ENCODE measurements at regions not wholly inside any gene's neighbourhood (a gene's known extent, or its start where the extent isn't known, plus 50 kb on each side); places are given as distances from the start of the nearest gene placed in this dataset.

GRCh38 chr7:16078076-16078952 lies 343.0 kb downstream of the CRPPA start:
- Histone ChIP-seq H3K4me1 (ENCODE audit: insufficient read depth, low read length) (no peaks in the 10 kb centered on the region), H3K27me3 (ENCODE audit: insufficient read depth, low read length) (no peaks in the 10 kb centered on the region), H2AFZ (ENCODE audit: low read depth, low read length) (peak overlapping the region; percentile 23), H3K9me3 (ENCODE audit: low read length) (no peaks in the 10 kb centered on the region), H3K36me3 (ENCODE audit: insufficient read depth, low read length) (no peaks in the 10 kb centered on the region), H3K4me3 (ENCODE audit: low read length) (no peak overlapping the region)

- Histone ChIP-seq H3K27me3 (ENCODE audit: insufficient read depth, low read length) (no peaks in the 10 kb centered on the region), H3K4me1 (ENCODE audit: insufficient read depth, low read length) (no peaks in the 10 kb centered on the region), H3K4me3 (ENCODE audit: low read length) (no peak overlapping the region), H3K9me3 (ENCODE audit: low read length) (no peaks in the 10 kb centered on the region), H2AFZ (ENCODE audit: low read depth, low read length) (no peak overlapping the region), H3K36me3 (ENCODE audit: insufficient read depth, low read length) (no peaks in the 10 kb centered on the region)
Measured at GRCh38 chr7:16071246-16071857, 350.0 kb downstream of the CRPPA start.

- H3K4me3 ChIP-seq (ENCODE audit: low read length) = no peak overlapping the region
- no peaks in the 10 kb centered on the region for H3K9me3 ChIP-seq (ENCODE audit: low read length)
- H3K36me3 ChIP-seq (ENCODE audit: insufficient read depth, low read length) = no peaks in the 10 kb centered on the region
- H3K4me1 ChIP-seq (ENCODE audit: insufficient read depth, low read length) = no peaks in the 10 kb centered on the region
- no peak overlapping the region for H2AFZ ChIP-seq (ENCODE audit: low read depth, low read length)
- H3K27me3 ChIP-seq (ENCODE audit: insufficient read depth, low read length) = no peaks in the 10 kb centered on the region
Measured at GRCh38 chr7:16070806-16071205, 350.5 kb downstream of the CRPPA start.

- no peak overlapping the region for H2AFZ ChIP-seq (ENCODE audit: low read depth, low read length)
- H3K36me3 ChIP-seq (ENCODE audit: insufficient read depth, low read length) = no peaks in the 10 kb centered on the region
- H3K4me1 ChIP-seq (ENCODE audit: insufficient read depth, low read length) = no peaks in the 10 kb centered on the region
- H3K27me3 ChIP-seq (ENCODE audit: insufficient read depth, low read length) = no peaks in the 10 kb centered on the region
- no peaks in the 10 kb centered on the region for H3K9me3 ChIP-seq (ENCODE audit: low read length)
- H3K4me3 ChIP-seq (ENCODE audit: low read length) = no peak overlapping the region
Measured at GRCh38 chr7:16069998-16070397, 351.3 kb downstream of the CRPPA start.

GRCh38 chr7:16068183-16068582 lies 353.2 kb downstream of the CRPPA start:
- Histone ChIP-seq H3K4me3 (ENCODE audit: low read length) (no peak overlapping the region), H3K9me3 (ENCODE audit: low read length) (no peaks in the 10 kb centered on the region), H3K27me3 (ENCODE audit: insufficient read depth, low read length) (no peaks in the 10 kb centered on the region), H2AFZ (ENCODE audit: low read depth, low read length) (no peak overlapping the region), H3K36me3 (ENCODE audit: insufficient read depth, low read length) (no peaks in the 10 kb centered on the region), H3K4me1 (ENCODE audit: insufficient read depth, low read length) (no peaks in the 10 kb centered on the region)

GRCh38 chr7:16067711-16068110 lies 353.6 kb downstream of the CRPPA start:
- Histone ChIP-seq H3K4me1 (ENCODE audit: insufficient read depth, low read length) (no peaks in the 10 kb centered on the region), H3K4me3 (ENCODE audit: low read length) (no peak overlapping the region), H3K36me3 (ENCODE audit: insufficient read depth, low read length) (no peaks in the 10 kb centered on the region), H3K9me3 (ENCODE audit: low read length) (no peaks in the 10 kb centered on the region), H3K27me3 (ENCODE audit: insufficient read depth, low read length) (no peaks in the 10 kb centered on the region), H2AFZ (ENCODE audit: low read depth, low read length) (no peak overlapping the region)

GRCh38 chr7:16066805-16067459 lies 354.4 kb downstream of the CRPPA start:
- H2AFZ ChIP-seq (ENCODE audit: low read depth, low read length) = no peak overlapping the region
- no peaks in the 10 kb centered on the region for H3K36me3 ChIP-seq (ENCODE audit: insufficient read depth, low read length)
- H3K4me3 ChIP-seq (ENCODE audit: low read length) = no peak overlapping the region
- H3K9me3 ChIP-seq (ENCODE audit: low read length) = no peaks in the 10 kb centered on the region
- no peaks in the 10 kb centered on the region for H3K27me3 ChIP-seq (ENCODE audit: insufficient read depth, low read length)
- H3K4me1 ChIP-seq (ENCODE audit: insufficient read depth, low read length) = no peaks in the 10 kb centered on the region

- Histone ChIP-seq H3K4me1 (ENCODE audit: insufficient read depth, low read length) (no peaks in the 10 kb centered on the region), H3K4me3 (ENCODE audit: low read length) (no peak overlapping the region), H2AFZ (ENCODE audit: low read depth, low read length) (no peak overlapping the region), H3K36me3 (ENCODE audit: insufficient read depth, low read length) (no peaks in the 10 kb centered on the region), H3K27me3 (ENCODE audit: insufficient read depth, low read length) (no peaks in the 10 kb centered on the region), H3K9me3 (ENCODE audit: low read length) (no peaks in the 10 kb centered on the region)
Measured at GRCh38 chr7:16065939-16066338, 355.4 kb downstream of the CRPPA start.

GRCh38 chr7:16063716-16064675 lies 357.3 kb downstream of the CRPPA start:
- no peak overlapping the region for H2AFZ ChIP-seq (ENCODE audit: low read depth, low read length)
- no peak overlapping the region for H3K4me3 ChIP-seq (ENCODE audit: low read length)
- H3K9me3 ChIP-seq (ENCODE audit: low read length) = no peaks in the 10 kb centered on the region
- H3K36me3 ChIP-seq (ENCODE audit: insufficient read depth, low read length) = no peaks in the 10 kb centered on the region
- no peaks in the 10 kb centered on the region for H3K4me1 ChIP-seq (ENCODE audit: insufficient read depth, low read length)
- no peaks in the 10 kb centered on the region for H3K27me3 ChIP-seq (ENCODE audit: insufficient read depth, low read length)

GRCh38 chr7:16063221-16063620 lies 358.1 kb downstream of the CRPPA start:
- Histone ChIP-seq H3K4me1 (ENCODE audit: insufficient read depth, low read length) (no peaks in the 10 kb centered on the region), H3K9me3 (ENCODE audit: low read length) (no peaks in the 10 kb centered on the region), H3K27me3 (ENCODE audit: insufficient read depth, low read length) (no peaks in the 10 kb centered on the region), H2AFZ (ENCODE audit: low read depth, low read length) (no peak overlapping the region), H3K36me3 (ENCODE audit: insufficient read depth, low read length) (no peaks in the 10 kb centered on the region), H3K4me3 (ENCODE audit: low read length) (no peak overlapping the region)

GRCh38 chr7:16062269-16062668 lies 359.1 kb downstream of the CRPPA start:
- no peak overlapping the region for H2AFZ ChIP-seq (ENCODE audit: low read depth, low read length)
- H3K9me3 ChIP-seq (ENCODE audit: low read length) = no peaks in the 10 kb centered on the region
- H3K36me3 ChIP-seq (ENCODE audit: insufficient read depth, low read length) = no peaks in the 10 kb centered on the region
- no peaks in the 10 kb centered on the region for H3K27me3 ChIP-seq (ENCODE audit: insufficient read depth, low read length)
- H3K4me3 ChIP-seq (ENCODE audit: low read length) = no peak overlapping the region
- no peaks in the 10 kb centered on the region for H3K4me1 ChIP-seq (ENCODE audit: insufficient read depth, low read length)

GRCh38 chr7:16061630-16062029 lies 359.7 kb downstream of the CRPPA start:
- H3K4me3 ChIP-seq (ENCODE audit: low read length) = no peak overlapping the region
- H2AFZ ChIP-seq (ENCODE audit: low read depth, low read length) = no peak overlapping the region
- no peaks in the 10 kb centered on the region for H3K27me3 ChIP-seq (ENCODE audit: insufficient read depth, low read length)
- no peaks in the 10 kb centered on the region for H3K4me1 ChIP-seq (ENCODE audit: insufficient read depth, low read length)
- H3K36me3 ChIP-seq (ENCODE audit: insufficient read depth, low read length) = no peaks in the 10 kb centered on the region
- no peaks in the 10 kb centered on the region for H3K9me3 ChIP-seq (ENCODE audit: low read length)
